Right lobe of liver (tissue), 6 donors: ENCODE measurements at regions not wholly inside any gene's neighbourhood (a gene's known extent, or its start where the extent isn't known, plus 50 kb on each side); places are given as distances from the start of the nearest gene placed in this dataset.

Experiments
- ATAC-seq, 4 donors: fragments of 200-7000 bp; cut with Tn5 transposase; one replicate each; pipeline ENCODE4 v1.9.1; 2020; ENCODE audit warnings: mild to moderate bottlenecking in 4 of 4, moderate library complexity in 4 of 4
- DNase-seq, 3 donors: peaks; one replicate each; pipeline ENCODE4 v3.0.0-alpha.2; 2020
- H3K27ac ChIP-seq, 3 donors: fragments of 200-600 bp; one replicate each; pipeline ENCODE4 v1.8.0; 2022
- H3K27me3 ChIP-seq, 2 donors: fragments of 200-600 bp; one replicate each; pipeline ENCODE4 v1.8.0; 2022
- H3K36me3 ChIP-seq, 4 donors: fragments of 200-600 bp; sonication (generic) in 1 of 4; one replicate each; pipeline versions ENCODE4 v1.5.1 to v1.8.0; 2017 to 2022; ENCODE audit warnings: control low read depth in 1 of 4
- H3K4me1 ChIP-seq, 4 donors: fragments of 200-600 bp; sonication (generic) in 1 of 4; one replicate each; pipeline versions ENCODE4 v1.5.1 to v1.8.0; 2017 to 2022; ENCODE audit warnings: control low read depth in 1 of 4
- H3K4me3 ChIP-seq, 3 donors: fragments of 200-600 bp; one replicate each; pipeline ENCODE4 v1.8.0; 2022
- H3K9me3 ChIP-seq, 4 donors: fragments of 200-600 bp; sonication (generic) in 1 of 4; one replicate each; pipeline versions ENCODE4 v1.5.1 to v1.8.0; 2017 to 2022; ENCODE audit warnings: control low read depth in 1 of 4
- CTCF ChIP-seq, 4 donors: fragments of 200-600 bp in 3 of 4; fragments of 450-650 bp in 1 of 4; IDR thresholded peaks; one replicate each; pipeline versions ENCODE4 v1.5.1 to v1.8.0; 2016 to 2022; ENCODE audit warnings: antibody characterized with exemption in 4 of 4, mild to moderate bottlenecking in 2 of 4
- POLR2A ChIP-seq: fragments of 450-650 bp; IDR thresholded peaks from one replicate; pipeline ENCODE4 v1.6.1; 2017; ENCODE audit warnings: antibody characterized with exemption, mild to moderate bottlenecking
- WGBS: methylation state at CpG from one replicate; pipeline ENCODE4 v1.1.6; 2018; ENCODE audit warnings: low coverage, low lambda C conversion rate; ENCODE audit not compliant: insufficient coverage; ENCODE audit errors: missing lambda C conversion rate; 5-methylcytosine and 5-hydroxymethylcytosine counted together
- intact Hi-C, 2 donors: fragments of 100-400 bp; cut with DNase I; formaldehyde crosslinking; loops; one replicate each; pipeline versions ENCODE4 v1.11.2 to v1.14.1; 2022
- donor health status: DM: no; HTN: yes; CAD: no.
- donor health status: DM: no; HTN: no; CAD: no.
- donor health status: DM: no; HTN: no; CAD: no.
- donor health status: DM: no; HTN: yes; CAD: no.
- donor health status: DM: no; HTN: yes; CAD: no.

DNA sequence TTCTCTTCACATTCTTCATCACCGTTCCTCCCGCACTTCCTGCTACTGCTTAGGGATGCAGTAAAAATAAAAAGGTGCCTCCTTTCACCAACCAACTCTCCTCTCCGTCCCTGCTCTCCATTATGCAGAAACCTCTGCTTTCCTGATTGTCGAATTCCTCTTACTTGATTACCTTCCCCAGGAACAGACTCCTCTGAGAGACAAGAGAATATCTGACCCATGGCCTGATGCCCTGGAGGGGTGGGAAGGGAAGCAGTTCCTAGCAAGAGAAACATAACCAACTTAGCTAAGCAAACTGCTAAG, 80.9 kb downstream of the TRIM29 start:
- DNase-seq (no peak), ATAC-seq (no peak)
- WGBS, result 48% methylated on average over 3 of the region's 4 CpGs
- no peaks in the 10 kb centered on the region for H3K4me1 ChIP-seq
- no peak overlapping the region for H3K4me3 ChIP-seq
- no peak overlapping the region for H3K27ac ChIP-seq
- TF ChIP-seq POLR2A (no peak), CTCF (IDR thresholded peaks at IDR 0.05) (no peak)
- H3K9me3 ChIP-seq, result no peaks in the 10 kb centered on the region
- no peaks in the 10 kb centered on the region for H3K27me3 ChIP-seq
- intact Hi-C loops, result no loop called here
- no peaks in the 10 kb centered on the region for H3K36me3 ChIP-seq

DNA sequence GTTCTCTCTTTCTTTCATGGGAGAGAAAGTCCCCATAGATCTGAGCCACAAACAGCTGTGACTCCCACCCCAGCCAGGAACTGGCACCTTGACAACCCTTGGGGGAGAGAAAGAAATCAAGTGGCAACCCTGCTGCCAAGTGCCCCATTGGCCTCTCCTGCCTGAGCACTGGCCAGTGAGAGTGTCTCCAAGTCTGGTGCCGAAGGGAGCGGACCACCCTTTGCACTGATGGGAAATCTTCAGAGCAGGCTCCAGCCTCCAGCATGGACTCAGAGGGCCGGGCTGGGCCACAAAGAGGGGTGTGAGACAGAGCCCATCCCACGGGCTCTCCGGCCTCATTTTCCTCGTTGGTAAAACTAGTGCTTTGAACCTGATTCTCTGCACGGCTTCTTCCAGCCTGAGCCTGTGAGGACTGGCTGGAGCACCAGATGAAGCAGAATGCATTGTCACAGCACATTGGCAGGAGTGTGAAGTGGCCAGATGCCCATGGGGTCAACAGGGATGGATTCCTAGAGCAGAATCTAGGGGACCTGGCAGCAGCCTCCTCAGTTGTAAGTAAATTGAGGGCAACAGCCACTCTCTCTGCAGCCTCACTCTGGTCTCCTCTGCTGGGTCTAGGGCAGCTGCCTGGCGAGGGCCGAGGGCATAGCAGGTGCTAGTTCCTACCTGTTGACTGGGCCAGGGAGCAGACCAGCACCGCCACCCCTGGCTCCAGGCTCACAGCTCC, 81.4 kb downstream of the TRIM29 start:
- intact Hi-C loops, result no loop called here
- Histone ChIP-seq H3K9me3 (no peaks in the 10 kb centered on the region), H3K36me3 (no peaks in the 10 kb centered on the region), H3K27me3 (no peaks in the 10 kb centered on the region), H3K4me3 (no peak overlapping the region), H3K4me1 (no peaks in the 10 kb centered on the region), H3K27ac (no peak overlapping the region)
- no CpG with 5 or more reads among the region's 10 CpGs for WGBS
- TF ChIP-seq POLR2A, result no peak
- TF ChIP-seq CTCF (IDR thresholded peaks at IDR 0.05), result no peak
- ATAC-seq (no peak), DNase-seq (no peak)

DNA sequence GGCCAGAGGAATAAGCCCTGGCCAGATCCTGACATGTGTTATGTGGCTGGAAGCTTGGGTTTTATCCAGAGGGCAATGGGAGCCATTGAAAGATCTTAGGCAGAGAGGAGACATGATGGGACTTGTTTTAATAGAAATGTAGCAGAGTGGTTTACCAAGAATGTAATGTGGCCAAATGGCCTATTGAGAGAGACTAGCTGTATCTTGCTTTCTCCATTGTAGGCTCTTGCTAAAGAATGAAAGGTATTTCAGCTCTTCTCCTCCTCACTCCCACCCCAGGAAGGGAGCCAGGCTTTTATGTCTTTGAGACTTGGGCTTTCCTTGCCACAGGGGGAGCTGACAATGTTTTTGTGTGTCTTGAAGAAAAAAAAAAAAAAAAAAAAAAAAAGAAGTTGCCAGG, 82.3 kb downstream of the TRIM29 start:
- Histone ChIP-seq H3K36me3 (no peaks in the 10 kb centered on the region), H3K27ac (no peak overlapping the region), H3K9me3 (no peaks in the 10 kb centered on the region), H3K27me3 (no peaks in the 10 kb centered on the region), H3K4me1 (no peaks in the 10 kb centered on the region), H3K4me3 (no peak overlapping the region)
- intact Hi-C loops, result no loop called here
- ATAC-seq, result no peak
- no peak for TF ChIP-seq POLR2A
- TF ChIP-seq CTCF (IDR thresholded peaks at IDR 0.05), result no peak
- no peak for DNase-seq

GRCh38 chr11:120054753-120055045, 83.2 kb downstream of the TRIM29 start:
- Histone ChIP-seq H3K27ac (no peak overlapping the region), H3K9me3 (no peaks in the 10 kb centered on the region), H3K4me1 (no peaks in the 10 kb centered on the region), H3K27me3 (no peaks in the 10 kb centered on the region), H3K4me3 (no peak overlapping the region), H3K36me3 (no peaks in the 10 kb centered on the region)
- WGBS, result 67% methylated on average over 1 of the region's 4 CpGs
- ATAC-seq (no peak), DNase-seq (no peak)
- intact Hi-C loops, result no loop called here
- TF ChIP-seq CTCF (IDR thresholded peaks at IDR 0.05) (no peak), POLR2A (no peak)
